Activated CD4-positive, alpha-beta T cell treated with anti-CD3 and anti-CD28 coated beads for 1 hour (primary cell): ENCODE measurements at regions not wholly inside any gene's neighbourhood (a gene's known extent, or its start where the extent isn't known, plus 50 kb on each side); places are given as distances from the start of the nearest gene placed in this dataset.

Source experiments
- DNase-seq: peaks from one replicate; pipeline ENCODE4 v3.0.0-alpha.2; 2020

DNA sequence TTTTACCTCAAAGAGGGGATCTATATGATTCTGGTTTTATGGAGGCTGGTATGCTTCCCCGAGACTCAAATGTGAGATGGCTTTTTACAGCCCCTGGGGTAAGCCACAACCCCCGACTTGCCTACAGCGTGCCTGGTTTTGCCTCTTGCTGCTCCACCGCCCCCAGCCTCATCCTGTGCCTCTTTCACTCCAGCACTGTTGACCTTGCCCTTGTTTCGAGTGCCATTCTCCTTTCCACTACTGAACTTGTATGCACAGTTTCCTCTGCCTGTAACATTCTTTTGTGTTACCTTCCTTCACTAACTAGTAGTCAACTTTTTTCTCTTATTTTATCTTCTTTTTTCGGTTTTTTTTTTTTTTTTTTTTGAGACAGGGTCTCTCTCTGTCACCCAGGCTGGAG is 219.0 kb upstream of the ZBED5 start:
- DNase-seq: no peak

DNA sequence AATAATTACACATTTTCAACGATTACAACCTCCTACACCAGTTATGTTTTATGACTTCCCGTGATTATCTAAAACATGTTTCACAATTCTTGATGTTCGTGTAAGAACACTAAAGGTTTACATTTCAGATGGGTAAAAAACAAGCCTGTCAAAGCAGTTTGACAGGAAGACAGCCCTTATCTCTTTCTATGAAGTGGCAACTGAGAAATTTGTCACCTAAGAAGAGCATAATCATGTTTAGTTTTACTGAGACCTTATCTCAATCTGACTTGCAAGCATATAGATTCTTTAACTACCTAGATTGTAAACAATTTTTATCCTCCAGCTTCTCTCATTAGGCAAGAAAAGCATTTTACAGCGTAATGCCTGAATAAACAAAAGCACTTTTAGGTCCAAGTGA is 218.4 kb upstream of the ZBED5 start:
- DNase-seq: no peak

DNA sequence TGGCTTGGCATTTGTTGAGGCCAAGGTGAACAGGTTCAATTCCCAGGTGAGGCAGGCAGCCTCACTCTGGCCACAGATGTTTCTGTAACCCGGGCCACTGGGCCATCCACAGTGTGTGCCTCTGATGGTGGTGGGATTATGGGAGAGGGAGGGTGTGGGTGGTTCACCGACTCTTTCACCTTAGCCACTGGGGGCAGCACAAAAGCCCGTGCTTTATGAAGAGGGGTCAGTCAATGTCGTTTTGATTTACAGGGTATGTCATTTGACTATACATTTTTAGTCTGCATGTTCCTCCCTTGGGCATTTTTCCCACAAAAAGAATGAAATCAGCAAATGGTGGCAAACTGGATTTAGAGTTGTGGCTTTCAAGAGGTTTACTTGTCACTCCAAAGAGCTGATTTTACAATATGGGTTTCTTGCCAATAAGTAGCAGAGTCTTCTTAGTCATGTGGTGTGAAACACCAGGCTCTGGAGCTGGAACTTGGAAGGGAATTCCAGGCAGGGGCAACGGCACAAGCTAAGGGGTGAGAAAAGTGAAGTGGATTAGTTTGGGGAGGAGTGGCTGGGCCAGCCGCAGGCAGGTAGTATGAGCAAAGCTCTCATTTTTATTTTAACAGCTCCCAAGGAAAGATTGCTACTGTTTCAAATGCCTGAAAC is 217.8 kb upstream of the ZBED5 start:
- no peak for DNase-seq

DNA sequence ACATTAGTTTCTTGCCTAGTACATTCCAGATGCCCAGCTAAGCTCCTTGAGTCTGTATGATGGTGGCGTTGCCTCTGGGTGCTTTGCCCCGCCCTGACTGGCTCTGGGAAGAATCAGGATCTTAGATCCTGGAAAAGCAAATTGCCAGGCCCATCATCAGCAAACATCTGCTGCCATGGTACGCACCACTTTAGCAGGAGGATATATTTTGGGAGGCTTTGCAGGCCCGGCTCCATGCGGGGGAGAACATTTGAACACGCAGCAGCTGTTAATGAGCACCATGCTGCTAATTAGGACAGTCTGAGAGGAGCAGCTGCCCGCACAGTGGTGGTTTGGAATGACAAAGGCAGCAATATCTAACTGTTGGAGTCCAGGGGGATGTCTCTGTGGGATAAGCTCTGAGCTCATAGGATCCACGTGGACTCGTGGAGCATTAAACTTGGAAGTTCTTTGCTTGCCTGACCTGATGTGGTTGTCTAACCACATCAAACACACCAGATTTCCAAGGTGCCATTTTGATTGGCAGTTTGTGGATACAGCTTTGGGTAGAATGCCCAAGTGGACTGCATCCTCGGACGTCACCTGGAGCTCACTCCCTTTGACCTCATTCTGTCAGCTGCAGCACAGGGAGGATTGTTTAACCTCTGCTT is 217.0 kb upstream of the ZBED5 start:
- no peak for DNase-seq

DNA sequence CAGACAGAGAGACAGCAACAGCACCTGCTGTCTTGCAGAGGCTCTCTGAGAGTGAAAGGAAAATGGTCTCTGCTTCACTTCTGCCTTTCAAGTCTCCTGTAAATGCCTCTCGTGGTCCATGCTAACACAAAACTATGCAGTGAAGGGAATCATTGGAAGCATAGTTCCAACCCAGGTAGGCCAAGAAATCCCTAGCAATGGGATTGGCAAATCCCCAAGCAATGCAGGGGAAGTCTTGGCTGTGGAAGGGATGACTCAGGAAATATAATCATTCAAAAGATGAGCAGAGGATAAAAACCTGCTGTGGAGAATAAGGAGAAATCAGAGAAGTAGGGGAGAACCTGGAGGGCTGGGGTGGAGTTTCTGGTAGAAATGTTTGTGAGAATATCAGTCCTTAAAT is 216.1 kb upstream of the ZBED5 start:
- no peak for DNase-seq

DNA sequence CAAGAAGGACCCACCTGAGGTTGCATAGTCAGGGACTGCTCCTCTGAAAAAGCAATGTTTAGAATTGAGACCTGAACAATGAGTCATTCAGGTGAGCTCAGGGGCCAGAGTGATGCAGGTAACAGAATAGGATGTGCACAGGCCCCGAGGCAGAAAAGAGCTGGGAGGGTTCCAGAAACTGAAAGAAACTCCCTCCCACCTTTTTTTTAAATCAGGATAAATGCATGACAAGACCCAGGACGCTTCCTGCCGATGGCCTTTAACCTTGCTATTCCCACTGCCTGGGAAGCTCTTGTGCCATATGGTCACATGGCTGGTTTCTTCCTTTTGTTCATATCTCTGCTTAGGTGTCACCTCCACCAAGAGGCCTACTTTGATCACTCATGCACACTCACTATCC is 214.2 kb upstream of the ZBED5 start:
- no peak for DNase-seq

DNA sequence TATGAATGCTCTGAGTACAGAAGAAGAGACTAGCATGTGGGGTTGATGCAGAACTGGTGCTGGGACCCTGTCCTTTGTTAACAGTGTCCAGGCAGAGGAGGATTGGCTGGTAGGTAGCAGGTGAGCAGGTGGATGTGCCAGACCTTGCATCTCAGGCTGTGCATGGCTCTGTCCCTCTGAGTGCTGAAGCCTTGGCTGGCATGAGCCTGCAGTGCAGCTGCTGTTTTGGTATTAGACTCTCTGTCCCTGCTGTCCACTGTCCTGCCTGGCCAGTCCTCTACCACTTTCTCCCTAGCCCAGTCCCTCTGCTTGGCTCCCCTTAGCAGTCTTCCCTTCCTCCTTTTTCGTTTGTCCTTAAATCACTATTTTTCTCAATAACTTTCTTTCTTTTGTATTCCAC is 213.6 kb upstream of the ZBED5 start:
- DNase-seq: no peak

DNA sequence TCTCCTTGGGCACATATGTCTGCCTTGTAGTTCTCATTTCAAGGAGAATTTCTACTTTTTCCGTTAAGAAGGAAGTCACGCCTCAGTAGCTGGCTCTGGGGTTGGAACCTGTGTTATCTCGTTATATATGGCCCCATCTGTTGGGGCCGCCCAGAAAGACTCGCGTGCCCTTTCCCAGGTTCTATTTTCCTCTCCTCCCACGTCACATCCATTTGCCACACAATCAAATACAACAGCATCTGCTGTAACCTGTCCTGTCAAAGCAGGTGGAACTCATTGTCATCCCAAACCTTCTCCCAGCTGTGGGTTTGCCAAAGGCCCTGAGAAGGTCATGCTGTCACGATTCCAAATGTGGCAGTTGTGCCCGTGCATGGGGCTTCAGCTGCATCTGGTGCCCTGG is 213.1 kb upstream of the ZBED5 start:
- no peak for DNase-seq

DNA sequence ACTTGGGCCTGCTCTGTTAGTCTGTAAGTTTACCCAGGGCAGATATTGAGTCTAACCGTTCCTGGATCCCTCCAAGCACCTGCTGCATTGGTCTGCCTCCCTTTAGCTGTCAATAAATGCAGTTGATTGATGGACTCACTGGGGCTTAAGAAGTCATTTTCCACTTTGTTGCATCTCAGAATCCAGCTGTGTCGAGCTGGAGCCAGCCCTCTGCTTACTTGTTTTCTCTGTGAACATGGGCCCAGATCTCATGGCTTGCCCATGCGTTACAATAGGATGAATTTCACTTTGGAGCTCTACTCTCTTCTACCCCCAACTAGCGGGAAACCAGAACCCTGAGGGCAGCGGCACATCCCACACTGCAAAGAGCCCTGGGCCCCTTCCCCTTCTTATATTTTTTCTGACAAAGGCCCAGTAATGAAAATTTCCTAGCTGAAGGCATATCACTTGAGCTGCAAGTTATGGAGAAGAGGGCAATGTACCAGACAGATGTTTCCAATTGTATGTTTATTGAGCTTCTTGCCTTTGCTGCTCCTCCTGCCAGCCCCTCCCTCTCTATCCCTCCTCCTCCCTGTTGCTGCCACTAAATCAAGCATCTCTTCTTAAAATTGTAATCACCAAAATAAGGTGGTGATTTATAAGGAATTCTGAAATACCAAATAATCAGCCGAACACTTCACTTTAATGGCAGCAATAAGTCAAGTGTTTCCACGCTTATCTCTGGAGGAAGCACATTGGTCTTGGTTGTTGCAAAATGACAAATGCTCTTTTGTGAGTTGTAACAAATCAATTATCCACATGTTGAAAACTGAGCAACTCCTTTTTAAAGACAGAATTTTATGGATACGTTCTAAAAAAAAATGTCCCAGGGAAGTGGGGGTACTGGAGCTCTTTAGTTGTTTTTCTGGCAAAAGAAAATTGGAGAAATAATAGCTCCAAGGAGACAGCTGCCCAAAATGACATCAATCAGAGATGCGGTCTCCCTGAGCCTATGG is 212.3 kb upstream of the ZBED5 start:
- no peak for DNase-seq

DNA sequence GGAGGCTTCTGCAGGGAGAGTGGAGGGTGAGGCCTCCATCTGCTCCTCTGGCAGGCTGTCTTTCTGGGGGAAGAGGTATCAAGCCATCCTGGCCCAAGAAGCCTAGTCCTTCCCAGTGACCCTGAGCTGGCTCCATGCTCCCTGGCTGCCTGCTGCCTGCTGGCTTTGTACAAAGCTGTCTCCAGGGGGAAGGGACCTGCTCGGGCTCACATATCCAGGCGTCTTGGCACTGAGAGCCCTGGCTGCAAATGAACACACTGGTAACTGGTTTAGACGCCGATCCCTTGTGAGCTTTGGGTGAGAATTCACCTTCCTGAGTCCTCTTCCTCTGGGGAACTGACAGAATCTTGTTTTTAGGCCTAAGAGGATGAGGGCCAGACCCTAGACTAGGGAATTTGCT is 210.3 kb upstream of the ZBED5 start:
- no peak for DNase-seq

DNA sequence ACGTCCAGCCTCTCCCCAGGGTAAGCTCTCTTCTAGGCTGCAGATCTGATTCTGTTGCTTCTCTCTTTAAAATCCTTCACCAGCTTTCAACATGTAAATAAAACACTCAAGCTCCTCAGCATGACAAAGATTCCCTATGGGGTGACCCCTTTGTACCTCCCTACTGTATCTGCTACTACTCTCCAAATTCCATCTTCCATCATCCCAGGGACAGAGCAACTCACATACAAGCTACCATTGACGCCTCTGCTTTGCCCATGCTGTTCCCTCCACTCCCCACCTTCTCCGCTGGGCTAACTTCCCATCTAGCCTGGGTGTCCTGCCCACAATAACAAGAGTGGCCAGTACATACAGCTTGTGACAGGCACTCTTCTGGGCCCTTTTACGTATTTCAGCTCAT is 207.5 kb upstream of the ZBED5 start:
- DNase-seq: no peak

DNA sequence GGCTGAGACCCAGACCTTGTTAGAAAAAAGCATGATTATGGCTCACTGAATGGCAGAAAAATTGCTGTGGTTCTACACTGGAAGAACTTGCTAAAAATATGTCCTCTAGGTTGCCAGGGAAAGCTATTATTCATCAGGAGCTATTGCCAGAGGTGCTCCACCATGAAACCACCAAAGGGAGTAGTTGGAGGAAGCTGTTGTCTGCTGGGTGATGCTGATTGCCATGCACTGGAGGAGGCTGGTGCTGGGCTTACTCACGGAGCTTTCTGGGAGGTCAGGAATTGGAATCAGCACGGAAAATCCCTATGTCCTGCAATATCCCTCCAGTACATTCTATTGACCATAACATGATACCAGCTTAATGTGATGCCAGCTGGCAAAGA is 199.6 kb upstream of the ZBED5 start:
- DNase-seq: no peak

DNA sequence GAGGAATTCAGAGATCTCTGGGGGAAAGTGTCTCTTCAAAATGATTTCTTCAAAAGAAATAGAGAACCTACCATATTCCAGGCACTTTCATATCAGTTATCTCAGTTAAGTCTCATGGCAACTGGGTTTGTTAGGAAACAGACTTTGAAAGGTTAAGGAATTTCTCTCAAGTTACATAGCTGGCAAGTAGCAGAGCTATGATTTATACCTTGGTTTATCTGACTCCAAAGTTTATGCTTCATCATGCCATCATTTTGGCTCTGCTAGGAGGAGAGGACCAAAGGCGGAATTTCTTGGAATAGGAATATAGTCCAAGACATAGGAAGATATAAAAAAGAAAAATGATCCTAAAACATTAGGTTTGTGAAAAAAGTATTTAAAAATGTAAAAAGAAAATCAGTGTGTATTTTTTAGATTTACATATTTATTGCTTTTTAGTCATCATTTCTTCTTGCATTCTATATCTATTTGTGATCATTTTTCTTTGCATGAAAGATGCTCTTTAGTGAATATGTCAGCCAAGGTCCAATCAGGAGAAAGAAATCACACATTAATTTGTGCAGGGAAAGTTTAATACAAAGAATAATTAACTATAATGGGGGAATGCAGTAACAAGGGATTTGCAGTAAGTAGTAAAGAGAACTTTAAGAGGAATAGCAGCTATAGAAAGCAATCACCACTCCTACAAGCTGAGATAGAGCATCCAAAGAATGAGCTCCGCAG is 199.1 kb upstream of the ZBED5 start:
- no peak for DNase-seq

DNA sequence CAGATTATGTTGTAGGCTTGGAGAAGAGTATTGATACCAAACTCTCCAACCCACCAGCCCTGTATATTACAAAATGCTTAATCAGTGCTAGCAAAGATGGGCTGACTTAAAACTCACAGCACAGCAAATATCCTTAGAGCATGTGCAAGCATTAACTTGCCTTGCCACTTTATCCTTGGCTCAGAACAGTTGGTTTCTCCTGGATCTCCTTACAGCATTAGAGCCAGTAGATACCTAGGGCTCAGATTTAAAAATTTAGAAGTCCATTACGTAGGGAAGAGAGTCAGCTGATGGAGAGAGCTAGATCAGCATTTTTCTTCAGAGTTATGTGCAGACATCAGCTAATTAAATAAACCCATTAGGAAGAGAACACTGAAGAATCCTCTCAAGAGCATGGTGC is 198.5 kb upstream of the ZBED5 start:
- DNase-seq: no peak

DNA sequence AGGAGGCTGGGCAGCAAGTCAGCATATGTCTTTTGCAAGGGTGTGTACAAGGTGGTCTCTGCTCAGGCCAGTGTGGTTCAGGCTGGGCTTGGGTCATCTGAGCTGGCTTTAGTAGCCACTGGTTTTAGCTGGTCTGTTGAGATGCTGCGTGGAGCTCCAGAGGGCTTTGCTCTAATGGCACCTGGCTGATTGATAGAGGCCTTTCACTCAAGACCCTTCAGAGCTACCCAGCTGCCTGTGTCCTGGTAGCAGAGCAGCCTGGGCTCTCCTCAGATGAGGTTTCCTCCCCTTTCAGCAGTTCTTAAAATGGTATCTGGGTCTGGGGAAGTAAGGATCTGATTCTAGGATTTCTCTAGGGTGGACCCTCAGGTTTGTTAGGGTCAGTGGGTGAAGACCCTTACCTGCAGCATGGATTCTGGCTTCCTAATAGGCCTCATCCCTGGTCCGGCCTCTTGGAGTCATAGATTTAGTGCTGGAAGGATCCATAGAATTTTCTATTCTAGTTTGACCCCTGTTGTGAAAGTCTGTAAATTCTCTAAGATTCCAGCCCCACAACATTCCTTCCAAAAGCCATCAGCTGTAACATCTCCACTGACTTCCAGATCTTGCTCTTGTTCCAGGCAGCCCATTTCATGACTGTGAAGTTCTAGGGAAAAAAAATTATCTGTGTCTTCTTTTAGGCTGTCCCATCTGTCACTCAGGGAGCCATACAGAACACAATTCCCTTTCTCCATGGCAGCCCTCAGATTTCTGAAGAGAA is 190.2 kb upstream of the ZBED5 start:
- no peak for DNase-seq

DNA sequence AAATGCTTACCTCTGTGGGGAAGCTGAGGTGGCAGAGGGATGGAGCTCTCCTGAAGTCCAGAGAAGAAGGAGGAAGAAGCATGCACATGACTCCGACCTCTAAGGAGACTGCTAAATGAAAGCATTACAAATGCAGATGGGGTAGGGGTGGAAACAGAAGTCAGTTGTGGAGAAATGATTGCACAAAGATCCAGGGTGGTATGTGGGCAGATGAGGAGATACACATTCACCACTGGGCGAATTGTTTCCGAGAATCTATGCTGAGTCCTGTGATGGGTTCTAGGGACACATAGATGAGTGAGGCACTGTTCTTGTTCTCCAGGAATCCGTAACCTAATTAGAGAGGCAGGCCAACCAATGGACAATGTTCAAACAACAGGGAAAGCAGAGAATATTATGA is 188.9 kb upstream of the ZBED5 start:
- DNase-seq: no peak

DNA sequence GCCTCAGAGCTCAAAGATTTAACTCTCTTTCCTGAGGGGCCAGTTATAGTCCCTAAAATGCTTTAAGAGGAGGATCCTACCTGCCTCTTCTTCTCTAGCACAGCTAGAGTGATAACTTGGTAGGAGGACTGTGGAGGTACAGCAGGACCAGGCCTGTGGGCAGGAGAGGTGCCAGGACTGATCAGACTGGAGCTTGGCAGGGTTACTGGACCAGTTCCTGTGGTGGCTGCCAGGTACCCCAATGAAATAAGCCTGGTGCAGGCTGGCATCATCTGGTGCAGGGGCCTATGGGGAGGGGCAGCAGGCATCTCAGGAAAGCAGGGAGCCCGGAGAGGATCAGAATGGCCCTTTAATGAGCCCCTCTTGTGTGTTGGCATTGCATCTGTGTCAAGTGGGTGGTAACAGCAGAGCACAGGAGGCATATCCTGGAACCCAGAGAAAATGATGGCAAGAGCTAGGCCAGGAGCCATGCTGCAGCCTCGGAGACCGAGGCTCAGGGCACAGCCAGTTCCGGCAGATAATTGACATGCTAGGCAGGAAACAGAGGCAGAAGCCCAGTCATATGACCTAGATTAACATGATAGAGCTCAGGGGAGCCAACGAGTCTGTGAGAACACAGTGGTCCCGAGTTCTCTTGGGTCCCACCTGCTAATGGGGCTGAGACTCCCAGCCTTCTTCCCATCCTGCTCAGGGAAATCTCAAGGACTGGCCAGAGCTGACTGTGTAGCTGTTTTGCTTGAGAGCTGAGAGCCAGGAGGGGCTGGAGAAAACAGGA is 187.5 kb upstream of the ZBED5 start:
- DNase-seq: no peak

DNA sequence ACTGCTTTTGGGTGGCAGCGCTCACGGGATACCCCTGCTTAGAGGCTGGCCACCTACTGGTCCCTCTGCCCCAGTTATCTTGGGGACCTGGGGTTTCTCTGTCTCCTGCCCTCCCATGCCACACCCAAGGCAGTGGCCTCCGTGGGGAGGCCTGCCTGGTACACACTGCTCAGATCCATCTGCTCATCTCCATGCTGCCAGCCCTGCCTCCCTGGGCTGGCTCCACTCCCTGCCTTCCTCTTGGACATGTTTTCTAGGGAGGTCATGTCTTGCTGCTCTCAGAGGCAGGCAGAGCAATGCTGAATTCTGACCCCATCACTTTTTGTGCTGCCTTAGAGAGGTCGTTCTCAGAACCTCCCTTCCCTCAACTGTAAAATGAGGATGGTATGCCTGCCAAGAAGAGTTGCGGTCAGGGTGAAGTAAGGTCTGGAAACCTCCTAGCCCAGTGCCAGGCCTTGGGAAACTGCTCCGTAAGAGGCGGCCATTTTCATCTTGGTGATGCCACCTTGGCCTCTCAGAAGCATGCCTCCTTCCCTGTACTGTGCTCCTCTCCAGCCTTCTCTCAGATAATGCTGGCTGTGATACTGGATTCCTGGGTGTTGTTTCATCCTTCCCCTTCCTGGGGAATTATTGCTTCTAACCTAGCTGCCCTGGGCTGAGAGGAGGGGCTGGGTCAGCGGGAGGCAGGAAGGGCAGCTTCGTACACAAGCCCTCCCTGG is 186.4 kb upstream of the ZBED5 start:
- DNase-seq: no peak

DNA sequence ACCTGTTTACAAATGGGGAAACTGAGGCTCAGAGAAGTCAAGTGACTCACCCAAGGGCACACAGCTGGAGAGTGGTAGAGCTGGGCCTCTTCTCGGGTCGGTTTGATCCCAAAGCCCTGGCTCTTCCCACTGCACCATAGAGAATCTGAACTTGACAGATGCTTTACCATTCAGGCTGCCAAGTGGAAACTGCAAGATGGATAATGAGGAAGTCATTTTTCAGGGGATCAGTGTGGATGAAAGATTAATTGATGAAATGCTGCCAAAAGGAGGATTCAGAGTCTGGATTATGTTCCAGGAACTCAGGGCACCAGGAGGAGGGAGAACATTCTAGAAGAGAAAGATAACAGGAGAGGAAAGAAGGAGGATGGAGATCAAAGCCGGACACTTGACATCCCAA is 185.9 kb upstream of the ZBED5 start:
- no peak for DNase-seq

DNA sequence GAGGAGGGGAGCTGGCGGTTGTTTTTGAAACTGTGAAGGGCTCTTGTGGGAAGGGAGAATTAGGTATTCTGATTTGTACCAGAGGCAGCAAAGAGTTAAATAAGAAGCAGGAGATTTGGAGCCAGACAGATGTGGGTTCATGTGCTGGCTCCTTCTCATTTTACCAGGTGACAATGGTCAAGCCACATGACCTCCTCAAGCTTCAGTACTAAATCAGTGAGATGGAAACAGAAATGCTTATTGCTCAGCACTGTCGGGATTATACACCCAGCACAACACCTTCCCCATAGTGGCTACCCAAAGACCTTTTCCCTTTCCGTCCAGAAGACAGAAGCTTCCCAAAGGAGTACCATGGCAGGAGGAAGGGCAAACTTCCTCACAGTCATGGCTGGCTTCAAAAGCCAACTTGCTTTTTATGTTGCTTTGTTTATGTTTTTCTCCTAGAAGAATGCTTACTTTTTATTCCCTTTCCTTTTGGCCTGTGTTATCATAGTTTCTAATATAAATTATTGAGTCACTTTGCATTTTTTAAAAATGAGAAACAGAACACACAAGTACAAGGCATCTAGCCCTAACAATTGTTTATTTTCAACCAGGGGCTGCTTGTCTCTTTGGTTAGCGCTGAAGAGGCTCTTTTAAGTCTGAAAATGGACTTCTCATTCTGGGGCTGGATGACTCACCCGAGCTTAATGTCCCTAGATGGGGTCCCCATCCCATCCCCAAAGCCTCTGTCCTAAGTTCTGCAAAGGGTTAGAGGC is 181.5 kb upstream of the ZBED5 start:
- no peak for DNase-seq
